ENCODE measurements at regions not wholly inside any gene's neighbourhood (a gene's known extent, or its start where the extent isn't known, plus 50 kb on each side); places are given as distances from the start of the nearest gene placed in this dataset.

DNA sequence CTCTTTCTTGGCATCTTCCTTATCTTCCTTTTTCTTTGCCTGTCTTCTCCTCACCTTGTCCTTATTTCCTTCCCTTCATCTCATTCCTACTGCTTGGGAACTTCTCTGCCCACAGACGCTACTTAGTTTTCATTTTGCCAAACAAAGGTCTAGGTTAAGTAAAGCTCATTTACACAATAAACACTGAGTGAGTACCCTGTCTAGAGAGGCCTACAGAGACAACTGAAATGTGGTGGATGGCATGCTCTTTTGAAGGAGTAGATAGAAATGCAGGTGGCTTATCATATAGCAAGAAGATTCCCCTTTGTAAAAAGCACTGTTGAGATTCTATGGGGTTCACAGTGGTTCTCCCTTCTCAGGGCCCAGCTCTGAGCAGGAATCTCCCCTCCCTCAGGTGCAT, 319.0 kb downstream of the CNTN3 start:
- H3K4me2 ChIP-seq (ENCODE audit: unreplicated experiment), result no peak overlapping the region
- DNase-seq, result no peak
- no peaks in the 10 kb centered on the region for H3K79me2 ChIP-seq (ENCODE audit: insufficient read depth)
- no peaks in the 10 kb centered on the region for H3K9me3 ChIP-seq (ENCODE audit: low read depth)
- H3K36me3 ChIP-seq (ENCODE audit: low read depth), result peaks cover 22% of the 10 kb centered on the region; the same call in 1 of the 2 replicates
- no peak overlapping the region for H3K27ac ChIP-seq
- no peak overlapping the region for H3K9ac ChIP-seq
- WGBS, 2 experiments (ENCODE audit: low coverage in 1 of 2, low lambda C conversion rate in 2 of 2, missing lambda C conversion rate in 2 of 2), result 91 to 100% methylated on average over 1 of the region's 1 CpG
- no peak overlapping the region for H3K4me3 ChIP-seq
- no peaks in the 10 kb centered on the region for H3K4me1 ChIP-seq (ENCODE audit: insufficient read depth)
- H3F3A ChIP-seq (ENCODE audit: insufficient read depth), result no peaks in the 10 kb centered on the region
- H2AFZ ChIP-seq, result no peak overlapping the region
- in situ Hi-C loops (cut with MboI), result no loop called here
- no peaks in the 10 kb centered on the region for H3K9me2 ChIP-seq (ENCODE audit: insufficient read depth)
- H4K20me1 ChIP-seq (ENCODE audit: insufficient read depth), result no peaks in the 10 kb centered on the region
- H3K27me3 ChIP-seq (replicated peaks; ENCODE audit: insufficient read depth), result no peaks in the 10 kb centered on the region
- TF ChIP-seq EZH2 (IDR thresholded peaks at IDR 0.05; ENCODE audit: insufficient read depth, poor library complexity, severe bottlenecking), result no peak
- TF ChIP-seq EZH2phosphoT487 (IDR thresholded peaks at IDR 0.05; ENCODE audit: insufficient read depth, low read depth), result no peak

GRCh38 chr3:74288761-74289160, 325.7 kb downstream of the CNTN3 start:
- Histone ChIP-seq H3K27me3 (replicated peaks; ENCODE audit: insufficient read depth) (no peaks in the 10 kb centered on the region), H3K9me2 (ENCODE audit: insufficient read depth) (no peaks in the 10 kb centered on the region), H3K27ac (no peak overlapping the region), H3K9ac (no peak overlapping the region), H3K36me3 (ENCODE audit: low read depth) (peaks cover 19% of the 10 kb centered on the region; the same call in 1 of the 2 replicates), H3K4me2 (ENCODE audit: unreplicated experiment) (no peak overlapping the region), H3K9me3 (ENCODE audit: low read depth) (no peaks in the 10 kb centered on the region), H3K4me1 (ENCODE audit: insufficient read depth) (no peaks in the 10 kb centered on the region), H3F3A (ENCODE audit: insufficient read depth) (no peaks in the 10 kb centered on the region), H3K79me2 (ENCODE audit: insufficient read depth) (no peaks in the 10 kb centered on the region), H4K20me1 (ENCODE audit: insufficient read depth) (no peaks in the 10 kb centered on the region), H2AFZ (no peak overlapping the region), H3K4me3 (no peak overlapping the region)
- in situ Hi-C loops (cut with MboI), result no loop called here
- no peak for DNase-seq
- WGBS, 2 experiments (ENCODE audit: low coverage in 1 of 2, low lambda C conversion rate in 2 of 2, missing lambda C conversion rate in 2 of 2), result 40 to 54% methylated on average over 2 of the region's 2 CpGs
- TF ChIP-seq EZH2 (IDR thresholded peaks at IDR 0.05; ENCODE audit: insufficient read depth, poor library complexity, severe bottlenecking) (no peak), EZH2phosphoT487 (IDR thresholded peaks at IDR 0.05; ENCODE audit: insufficient read depth, low read depth) (no peak)

GRCh38 chr3:74287557-74287956, 326.9 kb downstream of the CNTN3 start:
- Histone ChIP-seq H3K9me2 (ENCODE audit: insufficient read depth) (no peaks in the 10 kb centered on the region; the same call in 1 of the 2 replicates), H3K79me2 (ENCODE audit: insufficient read depth) (no peaks in the 10 kb centered on the region), H3K4me2 (ENCODE audit: unreplicated experiment) (no peak overlapping the region), H3K9me3 (ENCODE audit: low read depth) (no peaks in the 10 kb centered on the region), H3K36me3 (ENCODE audit: low read depth) (peaks cover 13% of the 10 kb centered on the region; the same call in 1 of the 2 replicates), H3K27me3 (replicated peaks; ENCODE audit: insufficient read depth) (no peaks in the 10 kb centered on the region), H3K4me3 (no peak overlapping the region), H3K9ac (no peak overlapping the region), H3K4me1 (ENCODE audit: insufficient read depth) (no peaks in the 10 kb centered on the region), H4K20me1 (ENCODE audit: insufficient read depth) (no peaks in the 10 kb centered on the region), H3F3A (ENCODE audit: insufficient read depth) (0 out of 2 replicates have a peak, but pooled peaks cover under 1% of the 10 kb centered on the region), H3K27ac (no peak overlapping the region), H2AFZ (no peak overlapping the region)
- in situ Hi-C loops (cut with MboI), result no loop called here
- no peak for TF ChIP-seq EZH2 (IDR thresholded peaks at IDR 0.05; ENCODE audit: insufficient read depth, poor library complexity, severe bottlenecking)
- TF ChIP-seq EZH2phosphoT487 (IDR thresholded peaks at IDR 0.05; ENCODE audit: insufficient read depth, low read depth), result no peak
- 81 to 100% methylated on average over 1 of the region's 1 CpG for WGBS, 2 experiments (ENCODE audit: low coverage in 1 of 2, low lambda C conversion rate in 2 of 2, missing lambda C conversion rate in 2 of 2)
- DNase-seq, result peak; percentile 8

GRCh38 chr3:74282202-74282601, 332.3 kb downstream of the CNTN3 start:
- peak; percentile 4 for DNase-seq
- Histone ChIP-seq H3K79me2 (ENCODE audit: insufficient read depth) (no peaks in the 10 kb centered on the region), H3K4me3 (no peak overlapping the region), H3K36me3 (ENCODE audit: low read depth) (peaks cover 12% of the 10 kb centered on the region), H3K27me3 (replicated peaks; ENCODE audit: insufficient read depth) (no peaks in the 10 kb centered on the region), H3K9me3 (ENCODE audit: low read depth) (no peaks in the 10 kb centered on the region), H3K27ac (no peak overlapping the region), H3K4me1 (ENCODE audit: insufficient read depth) (peaks cover 12% of the 10 kb centered on the region; the same call in 1 of the 2 replicates), H3K9ac (no peak overlapping the region), H4K20me1 (ENCODE audit: insufficient read depth) (no peaks in the 10 kb centered on the region), H3F3A (ENCODE audit: insufficient read depth) (0 out of 2 replicates have a peak, but pooled peaks cover 9% of the 10 kb centered on the region), H3K4me2 (ENCODE audit: unreplicated experiment) (no peak overlapping the region), H3K9me2 (ENCODE audit: insufficient read depth) (no peaks in the 10 kb centered on the region; the same call in 1 of the 2 replicates), H2AFZ (no peak overlapping the region)
- WGBS, 2 experiments (ENCODE audit: low coverage in 1 of 2, low lambda C conversion rate in 2 of 2, missing lambda C conversion rate in 2 of 2), result 97 to 100% methylated on average over 1 of the region's 1 CpG
- TF ChIP-seq EZH2 (IDR thresholded peaks at IDR 0.05; ENCODE audit: insufficient read depth, poor library complexity, severe bottlenecking) (no peak), EZH2phosphoT487 (IDR thresholded peaks at IDR 0.05; ENCODE audit: insufficient read depth, low read depth) (no peak)
- in situ Hi-C loops (cut with MboI), result no loop called here

Measured in GM23248 (cell line).